ENCODE measurements at regions not wholly inside any gene's neighbourhood (a gene's known extent, or its start where the extent isn't known, plus 50 kb on each side); places are given as distances from the start of the nearest gene placed in this dataset.

GRCh38 chrX:33592396-33592795 is 381.0 kb upstream of the DMD start:
- no peak for TF ChIP-seq CTCF (IDR thresholded peaks at IDR 0.05 in 2 of 3, conservative IDR thresholded peaks at IDR 0.05 in 1 of 3; ENCODE audit: borderline replicate concordance in 1 of 3, insufficient read depth in 1 of 3, low read depth in 2 of 3, low read length in 2 of 3)
- TF ChIP-seq POLR2A (IDR thresholded peaks at IDR 0.05; ENCODE audit: borderline replicate concordance, extremely low read depth, insufficient read depth, insufficient read length) = no peak
- TF ChIP-seq ELF1 (IDR thresholded peaks at IDR 0.05; ENCODE audit: borderline replicate concordance, low read depth) = no peak
- no peak for TF ChIP-seq ZNF274 (IDR thresholded peaks at IDR 0.05; ENCODE audit: low read depth, low read length)
- TF ChIP-seq SP1 (IDR thresholded peaks at IDR 0.05; ENCODE audit: low read depth) = no peak
- TF ChIP-seq SRF (IDR thresholded peaks at IDR 0.05; ENCODE audit: low read depth) = no peak
- no peak for TF ChIP-seq POLR2AphosphoS5 (IDR thresholded peaks at IDR 0.05; ENCODE audit: low read depth, low read length)
- no peak for TF ChIP-seq EZH2 (IDR thresholded peaks at IDR 0.05)
- no peak for TF ChIP-seq MAX (IDR thresholded peaks at IDR 0.05)
- TF ChIP-seq YY1 (IDR thresholded peaks at IDR 0.05; ENCODE audit: extremely low read depth, insufficient replicate concordance, low read depth, low read length) = no peak
- no peak for TF ChIP-seq SIN3A (IDR thresholded peaks at IDR 0.05; ENCODE audit: low read depth)
- no peak for TF ChIP-seq ATF3 (IDR thresholded peaks at IDR 0.05)
- TF ChIP-seq TCF7L2 (IDR thresholded peaks at IDR 0.05; ENCODE audit: borderline replicate concordance, extremely low read depth, insufficient read depth, insufficient read length) = no peak
- no peak for TF ChIP-seq RAD21 (IDR thresholded peaks at IDR 0.05; ENCODE audit: low read depth)
